SK-N-SH (cell line): ENCODE measurements at regions not wholly inside any gene's neighbourhood (a gene's known extent, or its start where the extent isn't known, plus 50 kb on each side); places are given as distances from the start of the nearest gene placed in this dataset.

Experiments
- CTCF ChIA-PET: fragments of 300-600, 350-600 bp; formaldehyde crosslinking; extraction: SDS; loops from one replicate; lab custom pipeline; 2021; lab: Yijun Ruan, JAX
- POLR2A ChIA-PET: fragments of 350-600 bp; sonication (Branson Sonifier 250); formaldehyde crosslinking; extraction: SDS; loops from one replicate; lab custom pipeline; 2020; ENCODE audit warnings: antibody characterized with exemption, inconsistent platforms; lab: Yijun Ruan, JAX
- DNase-seq: peaks from one replicate; pipeline ENCODE4 v3.0.0; 2012
- H2AFZ ChIP-seq: fragments of 200-600 bp; sonication (generic); 2 replicates; pipeline ENCODE4 v1.8.1; 2016; ENCODE audit warnings: antibody characterized with exemption, mild to moderate bottlenecking, low read depth
- H3F3A ChIP-seq: fragments of 200-600 bp; sonication (generic); replicated peaks from 2 replicates; pipeline ENCODE3; 2016; ENCODE audit warnings: antibody characterized with exemption, mild to moderate bottlenecking; ENCODE audit not compliant: insufficient read depth
- H3K27ac ChIP-seq, 2 experiments: fragments of 200-500 bp in 1 of 2; fragments of 200-600 bp in 1 of 2; sonication (Bioruptor generic) in 1 of 2; sonication (generic), shearing (Covaris generic) in 1 of 2; 2 replicates each; pipeline versions ENCODE4 v1.5.1 to v1.6.1; 2014 to 2016; ENCODE audit warnings: low read depth in 2 of 2, inconsistent platforms in 1 of 2, low read length in 1 of 2, mild to moderate bottlenecking in 1 of 2, mixed read lengths in 1 of 2
- H3K27me3 ChIP-seq: fragments of 200-600 bp; sonication (generic), shearing (Covaris generic); 2 replicates; pipeline ENCODE4 v1.6.1; 2016; ENCODE audit warnings: mixed run types; ENCODE audit not compliant: insufficient read depth
- H3K36me3 ChIP-seq, 2 experiments: fragments of 200-500 bp in 1 of 2; fragments of 200-600 bp in 1 of 2; sonication (Bioruptor generic) in 1 of 2; sonication (generic) in 1 of 2; replicated peaks in 1 of 2; 2 replicates each; pipeline versions ENCODE3 to v1.5.1; 2014 to 2016; ENCODE audit warnings: low read length in 1 of 2, mild to moderate bottlenecking in 1 of 2; ENCODE audit not compliant: insufficient read depth in 2 of 2, control insufficient read depth in 1 of 2
- H3K4me1 ChIP-seq, 2 experiments: fragments of 200-500 bp in 1 of 2; fragments of 200-600 bp in 1 of 2; sonication (Bioruptor generic) in 1 of 2; sonication (generic), shearing (Covaris generic) in 1 of 2; 2 replicates each; pipeline versions ENCODE4 v1.5.1 to v1.6.1; 2014 to 2016; ENCODE audit warnings: low read depth in 1 of 2, low read length in 1 of 2, mixed run types in 1 of 2; ENCODE audit not compliant: insufficient read depth in 2 of 2, control insufficient read depth in 1 of 2
- H3K4me2 ChIP-seq: fragments of 200-600 bp; sonication (generic), shearing (Covaris generic); 2 replicates; pipeline ENCODE4 v1.6.1; 2017; ENCODE audit warnings: mixed run types
- H3K4me3 ChIP-seq, 2 experiments: fragments of 200-500 bp in 1 of 2; fragments of 200-600 bp in 1 of 2; sonication (Bioruptor generic) in 1 of 2; sonication (generic), shearing (Covaris generic) in 1 of 2; 2 replicates each; pipeline versions ENCODE4 v1.5.1 to v1.8.1; 2014 to 2016; ENCODE audit warnings: low read depth in 2 of 2, inconsistent platforms in 1 of 2, low read length in 1 of 2, mild to moderate bottlenecking in 1 of 2, mixed read lengths in 1 of 2, moderate library complexity in 1 of 2
- H3K79me2 ChIP-seq: fragments of 200-600 bp; sonication (generic); 2 replicates; pipeline ENCODE4 v1.8.1; 2017; ENCODE audit warnings: mild to moderate bottlenecking; ENCODE audit not compliant: insufficient read depth
- H3K9ac ChIP-seq: fragments of 200-600 bp; sonication (generic); 2 replicates; pipeline ENCODE4 v1.6.1; 2017; ENCODE audit warnings: mixed run types
- H3K9me2 ChIP-seq: fragments of 200-600 bp; sonication (generic); 2 replicates; pipeline ENCODE4 v1.6.1; 2017; ENCODE audit warnings: mixed run types
- H3K9me3 ChIP-seq: fragments of 200-600 bp; sonication (generic); 2 replicates; pipeline ENCODE4 v1.6.1; 2017; ENCODE audit warnings: mixed run types, mild to moderate bottlenecking, moderate library complexity
- H4K20me1 ChIP-seq: fragments of 200-600 bp; sonication (generic); 2 replicates; pipeline ENCODE4 v1.6.1; 2017; ENCODE audit warnings: mild to moderate bottlenecking, mixed run types; ENCODE audit not compliant: insufficient read depth
- CHD2 ChIP-seq: fragments of 150-350 bp; IDR thresholded peaks from 2 replicates; pipeline ENCODE4 v1.6.1; 2018; ENCODE audit warnings: low read length; ENCODE audit not compliant: partially characterized antibody
- CTCF ChIP-seq: fragments of 200-600 bp; sonication (generic); IDR thresholded peaks from 2 replicates; pipeline ENCODE4 v1.6.1; 2017; ENCODE audit warnings: antibody characterized with exemption, mild to moderate bottlenecking, moderate library complexity
- ELF1 ChIP-seq: IDR thresholded peaks from 2 replicates; pipeline ENCODE4 v1.4.0; 2012
- EP300 ChIP-seq, 2 experiments: IDR thresholded peaks; 2 replicates each; pipeline versions ENCODE4 v1.4.0 to v1.6.1; 2012; ENCODE audit warnings: borderline replicate concordance in 1 of 2, low read depth in 1 of 2, low read length in 1 of 2
- FOSL2 ChIP-seq: IDR thresholded peaks from 2 replicates; pipeline ENCODE4 v1.4.0; 2012; ENCODE audit warnings: low read depth, mild to moderate bottlenecking, moderate library complexity, borderline replicate concordance
- FOXJ3 ChIP-seq: sonication (generic); formaldehyde crosslinking; IDR thresholded peaks from 2 replicates; pipeline ENCODE4 v1.5.1; 2020; ENCODE audit warnings: mild to moderate bottlenecking, missing genetic modification reagents
- GABPA ChIP-seq: IDR thresholded peaks from 2 replicates; pipeline ENCODE4 v1.4.0; 2012; ENCODE audit warnings: low read depth, mild to moderate bottlenecking
- JUND ChIP-seq: IDR thresholded peaks from 2 replicates; pipeline ENCODE4 v1.4.0; 2012
- MXI1 ChIP-seq: IDR thresholded peaks from 2 replicates; pipeline ENCODE4 v1.6.1; 2012; ENCODE audit warnings: mild to moderate bottlenecking, low read depth, low read length, improper control_type of control experiment
- NRF1 ChIP-seq: IDR thresholded peaks from 2 replicates; pipeline ENCODE4 v1.6.1; 2012; ENCODE audit warnings: low read depth, mild to moderate bottlenecking, low read length
- PBX3 ChIP-seq: IDR thresholded peaks from 2 replicates; pipeline ENCODE4; 2012
- RAD21 ChIP-seq: IDR thresholded peaks from 2 replicates; pipeline ENCODE4 v1.6.1; 2012; ENCODE audit warnings: mild to moderate bottlenecking, low read length
- RCOR1 ChIP-seq: fragments of 150-350 bp; IDR thresholded peaks from 2 replicates; pipeline ENCODE4 v1.6.1; 2017; ENCODE audit warnings: antibody characterized with exemption, low read length
- RXRA ChIP-seq: IDR thresholded peaks from 2 replicates; pipeline ENCODE4 v1.4.0; 2012; ENCODE audit warnings: low read depth, mild to moderate bottlenecking, borderline replicate concordance
- SMC3 ChIP-seq: IDR thresholded peaks from 2 replicates; pipeline ENCODE4 v1.6.1; 2012; ENCODE audit warnings: low read depth, low read length, improper control_type of control experiment
- TEAD4 ChIP-seq: IDR thresholded peaks from 2 replicates; pipeline ENCODE4 v1.4.0; 2012; ENCODE audit warnings: mild to moderate bottlenecking, borderline replicate concordance; ENCODE audit not compliant: insufficient read depth
- USF1 ChIP-seq: IDR thresholded peaks from 2 replicates; pipeline ENCODE4 v1.4.0; 2012; ENCODE audit warnings: low read depth, borderline replicate concordance
- USF2 ChIP-seq: fragments of 150-350 bp; IDR thresholded peaks from 2 replicates; pipeline ENCODE4 v1.6.1; 2017; ENCODE audit warnings: antibody characterized with exemption, low read length, low read depth, borderline replicate concordance
- ZBTB33 ChIP-seq: IDR thresholded peaks from 2 replicates; pipeline ENCODE4 v1.4.0; 2012; ENCODE audit warnings: low read depth, borderline replicate concordance
- WGBS: methylation state at CpG from one replicate; pipeline ENCODE4 v1.1.6; 2017; ENCODE audit warnings: low lambda C conversion rate; 5-methylcytosine and 5-hydroxymethylcytosine counted together

GRCh38 chr6:164169355-164169754, 754.8 kb downstream of the QKI start:
- POLR2A ChIA-PET: no interaction called here

More at GRCh38 chr6:164169355-164169754, 754.8 kb downstream of the QKI start:
- H3K79me2 ChIP-seq: no peaks in the 10 kb centered on the region
- H3K27me3 ChIP-seq: no peaks in the 10 kb centered on the region
- H3K36me3 ChIP-seq: no peaks in the 10 kb centered on the region
- no peak for DNase-seq
- 40% methylated on average over 7 of the region's 7 CpGs for WGBS
- H3K9me3 ChIP-seq: no peaks in the 10 kb centered on the region
- no peak overlapping the region for H3K4me3 ChIP-seq
- no peaks in the 10 kb centered on the region for H3K9me2 ChIP-seq
- no peak overlapping the region for H2AFZ ChIP-seq
- H4K20me1 ChIP-seq: no peaks in the 10 kb centered on the region
- H3K27ac ChIP-seq: no peak overlapping the region
- H3K4me2 ChIP-seq: no peak overlapping the region
- H3K4me1 ChIP-seq: peaks cover 0 to 9% of the 10 kb centered on the region in 2 experiments; a peak in 1 of 4 replicates
- TF ChIP-seq EP300 (IDR thresholded peaks at IDR 0.05; ENCODE audit: borderline replicate concordance in 1 of 2, low read depth in 1 of 2, low read length in 1 of 2) (no peak), ZBTB33 (no peak), USF1 (no peak), SMC3 (no peak), NRF1 (no peak), PBX3 (no peak), CTCF (no peak), RAD21 (no peak), GABPA (no peak), MXI1 (no peak), USF2 (no peak), TEAD4 (no peak), FOXJ3 (CRISPR knock-in tag) (no peak), JUND (no peak), FOSL2 (no peak), RXRA (no peak), ELF1 (no peak), CHD2 (no peak), RCOR1 (no peak)
- H3K9ac ChIP-seq: no peak overlapping the region
- no peaks in the 10 kb centered on the region for H3F3A ChIP-seq
- CTCF ChIA-PET: no interaction called here
